ENCODE measurements at regions not wholly inside any gene's neighbourhood (a gene's known extent, or its start where the extent isn't known, plus 50 kb on each side); places are given as distances from the start of the nearest gene placed in this dataset.

DNA sequence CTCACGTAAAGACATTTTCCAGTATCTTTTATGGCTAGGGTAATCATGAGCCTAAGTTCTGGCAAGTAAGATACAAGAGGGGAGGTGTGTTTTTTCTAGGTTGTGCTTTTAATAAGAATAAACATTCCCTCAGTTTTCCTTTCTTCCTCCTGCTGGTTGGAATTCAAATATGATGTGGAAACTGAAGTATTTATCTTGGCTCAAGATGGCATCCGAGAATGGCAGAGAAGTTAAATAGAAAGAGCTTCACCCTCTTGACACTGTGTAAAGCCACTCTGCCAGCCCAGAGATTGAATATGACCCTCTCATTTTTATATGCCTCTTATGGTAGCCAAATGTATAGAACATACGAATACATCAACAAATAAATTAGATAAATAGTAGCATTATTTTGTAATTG lies 438.4 kb downstream of the ISL1 start:
- DNase-seq (ENCODE audit: low read depth, low spot score) = no peak
- H3K4me1 ChIP-seq (ENCODE audit: control insufficient read depth, insufficient read depth, low read length) = no peaks in the 10 kb centered on the region
- H3K4me2 ChIP-seq (ENCODE audit: control insufficient read depth, insufficient read depth) = no peak overlapping the region
- ChIA-PET SMC1A (ENCODE audit: uncharacterized antibody, unreplicated experiment) (no interaction called here), CTCF (no interaction called here), POLR2A (no interaction called here), RAD21 (ENCODE audit: unreplicated experiment) (no interaction called here)
- H3K27me3 ChIP-seq (replicated peaks in 1 of 2; ENCODE audit: control insufficient read depth in 2 of 2, insufficient read depth in 2 of 2, low read length in 1 of 2) = no peaks in the 10 kb centered on the region
- FAIRE-seq = no peak
- no peak overlapping the region for H3K4me3 ChIP-seq
- in situ Hi-C loops (cut with MboI) (no loop called here), intact Hi-C loops (cut with micrococcal nuclease; ENCODE audit: unreplicated experiment) (no loop called here)
- H3K27ac ChIP-seq (ENCODE audit: control insufficient read depth, insufficient read depth) = no peak overlapping the region
- 2% methylated on average over 3 of the region's 3 CpGs for WGBS (ENCODE audit: insufficient coverage, insufficient replicate concordance, low lambda C conversion rate, missing lambda C conversion rate)
- no peak overlapping the region for H3K9ac ChIP-seq (ENCODE audit: control insufficient read depth, insufficient read depth, low read length)
- H3K36me3 ChIP-seq (ENCODE audit: control insufficient read depth in 2 of 2, insufficient read depth in 2 of 2, low read length in 1 of 2) = no peaks in the 10 kb centered on the region
- no TSS peak for BruUV-seq (replicated peaks)
- H3K79me2 ChIP-seq (ENCODE audit: control insufficient read depth, insufficient read depth, low read length) = no peaks in the 10 kb centered on the region
- TF ChIP-seq MXI1 (IDR thresholded peaks at IDR 0.05; ENCODE audit: low read depth, low read length) (no peak), ZNF384 (IDR thresholded peaks at IDR 0.05; ENCODE audit: borderline replicate concordance, low read depth, low read length) (no peak), RCOR1 (conservative IDR thresholded peaks at IDR 0.05; ENCODE audit: low read depth, low read length) (no peak), SRF (IDR thresholded peaks at IDR 0.05; ENCODE audit: low read depth in 2 of 2, low read length in 2 of 2) (no peak), KAT2A (conservative IDR thresholded peaks at IDR 0.05; ENCODE audit: control insufficient read depth, low read depth, low read length) (no peak), ZZZ3 (IDR thresholded peaks at IDR 0.05; ENCODE audit: control insufficient read depth, insufficient read length, low read depth) (no peak), HDAC6 (IDR thresholded peaks at IDR 0.05; ENCODE audit: unreplicated experiment) (no peak), RAD51 (IDR thresholded peaks at IDR 0.05) (no peak), TCF3 (IDR thresholded peaks at IDR 0.05; ENCODE audit: borderline replicate concordance, insufficient read depth, low read depth, low read length) (no peak)
- TF ChIP-seq, protein P1, sequence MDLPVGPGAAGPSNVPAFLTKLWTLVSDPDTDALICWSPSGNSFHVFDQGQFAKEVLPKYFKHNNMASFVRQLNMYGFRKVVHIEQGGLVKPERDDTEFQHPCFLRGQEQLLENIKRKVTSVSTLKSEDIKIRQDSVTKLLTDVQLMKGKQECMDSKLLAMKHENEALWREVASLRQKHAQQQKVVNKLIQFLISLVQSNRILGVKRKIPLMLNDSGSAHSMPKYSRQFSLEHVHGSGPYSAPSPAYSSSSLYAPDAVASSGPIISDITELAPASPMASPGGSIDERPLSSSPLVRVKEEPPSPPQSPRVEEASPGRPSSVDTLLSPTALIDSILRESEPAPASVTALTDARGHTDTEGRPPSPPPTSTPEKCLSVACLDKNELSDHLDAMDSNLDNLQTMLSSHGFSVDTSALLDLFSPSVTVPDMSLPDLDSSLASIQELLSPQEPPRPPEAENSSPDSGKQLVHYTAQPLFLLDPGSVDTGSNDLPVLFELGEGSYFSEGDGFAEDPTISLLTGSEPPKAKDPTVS (IDR thresholded peaks at IDR 0.05; ENCODE audit: low read depth, low read length) = no peak
- TF ChIP-seq, protein P2, sequence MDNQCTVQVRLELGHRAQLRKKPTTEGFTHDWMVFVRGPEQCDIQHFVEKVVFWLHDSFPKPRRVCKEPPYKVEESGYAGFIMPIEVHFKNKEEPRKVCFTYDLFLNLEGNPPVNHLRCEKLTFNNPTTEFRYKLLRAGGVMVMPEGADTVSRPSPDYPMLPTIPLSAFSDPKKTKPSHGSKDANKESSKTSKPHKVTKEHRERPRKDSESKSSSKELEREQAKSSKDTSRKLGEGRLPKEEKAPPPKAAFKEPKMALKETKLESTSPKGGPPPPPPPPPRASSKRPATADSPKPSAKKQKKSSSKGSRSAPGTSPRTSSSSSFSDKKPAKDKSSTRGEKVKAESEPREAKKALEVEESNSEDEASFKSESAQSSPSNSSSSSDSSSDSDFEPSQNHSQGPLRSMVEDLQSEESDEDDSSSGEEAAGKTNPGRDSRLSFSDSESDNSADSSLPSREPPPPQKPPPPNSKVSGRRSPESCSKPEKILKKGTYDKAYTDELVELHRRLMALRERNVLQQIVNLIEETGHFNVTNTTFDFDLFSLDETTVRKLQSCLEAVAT (IDR thresholded peaks at IDR 0.05) = no peak
- TF ChIP-seq, protein P3, sequence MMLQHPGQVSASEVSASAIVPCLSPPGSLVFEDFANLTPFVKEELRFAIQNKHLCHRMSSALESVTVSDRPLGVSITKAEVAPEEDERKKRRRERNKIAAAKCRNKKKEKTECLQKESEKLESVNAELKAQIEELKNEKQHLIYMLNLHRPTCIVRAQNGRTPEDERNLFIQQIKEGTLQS (IDR thresholded peaks at IDR 0.05; ENCODE audit: borderline replicate concordance, extremely low read depth, low read depth, low read length) = no peak
- no peaks in the 10 kb centered on the region for H4K20me1 ChIP-seq (ENCODE audit: control insufficient read depth, insufficient read depth)
- no peak for ATAC-seq
- H2AFZ ChIP-seq (ENCODE audit: control insufficient read depth, low read depth, low read length) = no peak overlapping the region
- no peaks in the 10 kb centered on the region for H3K9me3 ChIP-seq (replicated peaks; ENCODE audit: control insufficient read depth, insufficient read depth, low read length)

Data from GM12878 (cell line).